Stomach smooth muscle (tissue), 2 donors: ENCODE measurements at regions not wholly inside any gene's neighbourhood (a gene's known extent, or its start where the extent isn't known, plus 50 kb on each side); places are given as distances from the start of the nearest gene placed in this dataset.
"Not testable (repeated sequence)": the region's sequence is repeated elsewhere in the genome, so short reads cannot be mapped to it uniquely, and the experiment has no call there.

ENCODE experiments used
- H3K27ac ChIP-seq: one replicate; pipeline ENCODE4 v1.7.0; 2013; ENCODE audit warnings: mild to moderate bottlenecking, low read length, inconsistent platforms
- H3K27me3 ChIP-seq, 2 donors: one replicate each; pipeline ENCODE4 v1.7.0; 2013; ENCODE audit warnings: low read length in 2 of 2; ENCODE audit not compliant: insufficient read depth in 2 of 2, control insufficient read depth in 1 of 2
- H3K36me3 ChIP-seq, 2 donors: one replicate each; pipeline ENCODE4 v1.7.0; 2013; ENCODE audit warnings: low read length in 2 of 2; ENCODE audit not compliant: control insufficient read depth in 2 of 2, insufficient read depth in 2 of 2
- H3K4me1 ChIP-seq: one replicate; pipeline ENCODE4 v1.7.0; 2013; ENCODE audit warnings: low read length; ENCODE audit not compliant: control insufficient read depth, insufficient read depth
- H3K4me3 ChIP-seq, 2 donors: one replicate each; pipeline ENCODE4 v1.7.0; 2013; ENCODE audit warnings: low read length in 2 of 2
- H3K9ac ChIP-seq, 2 donors: one replicate each; pipeline ENCODE4 v1.7.0; 2013; ENCODE audit warnings: low read length in 2 of 2, mild to moderate bottlenecking in 1 of 2
- H3K9me3 ChIP-seq, 2 donors: one replicate each; pipeline ENCODE4 v1.7.0; 2013; ENCODE audit warnings: low read length in 2 of 2; ENCODE audit not compliant: control insufficient read depth in 2 of 2
- donor health status: healthy.
- donor health status: Pancreatic carcinoma.

GRCh38 chr6:82118150-82118562 lies 129.4 kb downstream of the IBTK start:
- H3K27me3 ChIP-seq, result no peaks in the 10 kb centered on the region
- no peak overlapping the region for H3K27ac ChIP-seq
- H3K9ac ChIP-seq, result no peak overlapping the region
- no peaks in the 10 kb centered on the region for H3K36me3 ChIP-seq
- no peaks in the 10 kb centered on the region for H3K4me1 ChIP-seq
- no peaks in the 10 kb centered on the region for H3K9me3 ChIP-seq
- H3K4me3 ChIP-seq, result no peak overlapping the region

GRCh38 chr6:82114748-82115147 lies 132.8 kb downstream of the IBTK start:
- no peak overlapping the region for H3K4me3 ChIP-seq
- no peaks in the 10 kb centered on the region for H3K27me3 ChIP-seq
- no peak overlapping the region for H3K9ac ChIP-seq
- H3K27ac ChIP-seq, result no peak overlapping the region
- no peaks in the 10 kb centered on the region for H3K9me3 ChIP-seq
- no peaks in the 10 kb centered on the region for H3K36me3 ChIP-seq
- H3K4me1 ChIP-seq, result no peaks in the 10 kb centered on the region

GRCh38 chr6:82113231-82113630 lies 134.3 kb downstream of the IBTK start:
- H3K9ac ChIP-seq, result no peak overlapping the region
- H3K36me3 ChIP-seq, result no peaks in the 10 kb centered on the region
- H3K4me3 ChIP-seq, result no peak overlapping the region
- H3K27me3 ChIP-seq, result no peaks in the 10 kb centered on the region
- no peak overlapping the region for H3K27ac ChIP-seq
- no peaks in the 10 kb centered on the region for H3K4me1 ChIP-seq
- H3K9me3 ChIP-seq, result no peaks in the 10 kb centered on the region

GRCh38 chr6:82111818-82112217 lies 135.7 kb downstream of the IBTK start:
- no peaks in the 10 kb centered on the region for H3K9me3 ChIP-seq
- H3K4me1 ChIP-seq, result no peaks in the 10 kb centered on the region
- no peaks in the 10 kb centered on the region for H3K27me3 ChIP-seq
- H3K27ac ChIP-seq, result no peak overlapping the region
- no peak overlapping the region for H3K4me3 ChIP-seq
- H3K9ac ChIP-seq, result no peak overlapping the region
- no peaks in the 10 kb centered on the region for H3K36me3 ChIP-seq

- Histone ChIP-seq H3K9me3 (no peaks in the 10 kb centered on the region), H3K27ac (no peak overlapping the region), H3K9ac (no peak overlapping the region), H3K27me3 (no peaks in the 10 kb centered on the region), H3K4me3 (no peak overlapping the region), H3K4me1 (no peaks in the 10 kb centered on the region), H3K36me3 (no peaks in the 10 kb centered on the region)
Measured at GRCh38 chr6:82111114-82111513, 136.4 kb downstream of the IBTK start.

GRCh38 chr6:82103171-82103570 lies 144.4 kb downstream of the IBTK start:
- H3K36me3 ChIP-seq, H3K9ac ChIP-seq, H3K27ac ChIP-seq, H3K4me3 ChIP-seq, H3K4me1 ChIP-seq, H3K9me3 ChIP-seq, H3K27me3 ChIP-seq: not testable (repeated sequence)

GRCh38 chr6:82101374-82102114 lies 146.0 kb downstream of the IBTK start:
- not testable (repeated sequence) for H3K27me3 ChIP-seq, H3K9me3 ChIP-seq, H3K36me3 ChIP-seq, H3K9ac ChIP-seq, H3K27ac ChIP-seq, H3K4me1 ChIP-seq, H3K4me3 ChIP-seq

GRCh38 chr6:82100763-82101162 lies 146.8 kb downstream of the IBTK start:
- H3K4me3 ChIP-seq, H3K36me3 ChIP-seq, H3K27me3 ChIP-seq, H3K4me1 ChIP-seq, H3K9ac ChIP-seq, H3K9me3 ChIP-seq, H3K27ac ChIP-seq: not testable (repeated sequence)

- Histone ChIP-seq H3K9ac (no peak overlapping the region), H3K27me3 (no peaks in the 10 kb centered on the region), H3K4me3 (no peak overlapping the region), H3K27ac (no peak overlapping the region), H3K9me3 (no peaks in the 10 kb centered on the region), H3K4me1 (no peaks in the 10 kb centered on the region), H3K36me3 (no peaks in the 10 kb centered on the region)
Measured at GRCh38 chr6:82097676-82098075, 149.9 kb downstream of the IBTK start.

- H3K4me3 ChIP-seq, result no peak overlapping the region
- H3K27me3 ChIP-seq, result no peaks in the 10 kb centered on the region
- no peak overlapping the region for H3K9ac ChIP-seq
- H3K27ac ChIP-seq, result no peak overlapping the region
- no peaks in the 10 kb centered on the region for H3K36me3 ChIP-seq
- H3K4me1 ChIP-seq, result no peaks in the 10 kb centered on the region
- H3K9me3 ChIP-seq, result no peaks in the 10 kb centered on the region
Measured at GRCh38 chr6:82095091-82095490, 152.5 kb downstream of the IBTK start.

GRCh38 chr6:82094166-82094806 lies 153.3 kb downstream of the IBTK start:
- H3K4me3 ChIP-seq, result no peak overlapping the region
- no peak overlapping the region for H3K27ac ChIP-seq
- no peaks in the 10 kb centered on the region for H3K36me3 ChIP-seq
- no peaks in the 10 kb centered on the region for H3K27me3 ChIP-seq
- H3K9ac ChIP-seq, result no peak overlapping the region
- H3K9me3 ChIP-seq, result no peaks in the 10 kb centered on the region
- H3K4me1 ChIP-seq, result no peaks in the 10 kb centered on the region
